ENCODE measurements at regions not wholly inside any gene's neighbourhood (a gene's known extent, or its start where the extent isn't known, plus 50 kb on each side); places are given as distances from the start of the nearest gene placed in this dataset.

GRCh38 chr10:63068246-63068645 lies 64.9 kb upstream of the NRBF2 start (continued):
- TF ChIP-seq REST (IDR thresholded peaks at IDR 0.05; ENCODE audit: low read depth): no peak
- TF ChIP-seq TCF7L2 (IDR thresholded peaks at IDR 0.05; ENCODE audit: borderline replicate concordance, extremely low read depth, insufficient read depth, insufficient read length): no peak
- no peak for TF ChIP-seq ATF3 (IDR thresholded peaks at IDR 0.05)
- TF ChIP-seq POLR2AphosphoS5 (IDR thresholded peaks at IDR 0.05; ENCODE audit: low read depth, low read length): no peak
- no peak for TF ChIP-seq EZH2phosphoT487 (IDR thresholded peaks at IDR 0.05; ENCODE audit: borderline replicate concordance)
- no peak for TF ChIP-seq CBX3 (IDR thresholded peaks at IDR 0.05; ENCODE audit: low read depth)
- no peak for TF ChIP-seq YY1 (IDR thresholded peaks at IDR 0.05; ENCODE audit: extremely low read depth, insufficient replicate concordance, low read depth, low read length)

DNA sequence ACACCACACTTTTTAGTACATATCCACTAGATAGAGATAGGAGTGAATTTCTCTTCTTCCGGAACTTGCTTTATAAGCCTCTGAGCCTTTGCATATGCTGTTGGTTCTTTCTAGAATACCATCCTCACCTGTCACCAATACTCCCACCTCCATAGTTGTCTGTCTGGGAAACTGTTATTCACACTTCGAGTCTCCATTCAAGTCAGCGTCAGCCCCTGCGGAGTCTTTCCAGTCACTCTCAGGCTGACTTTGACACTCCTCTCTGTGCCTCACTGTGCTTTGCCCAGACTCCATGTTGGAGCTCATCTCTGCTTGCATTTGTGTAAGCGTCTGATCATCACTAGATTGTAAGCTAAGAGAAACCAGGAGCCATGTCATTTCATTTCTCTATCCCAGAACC lies 66.5 kb upstream of the NRBF2 start:
- Histone ChIP-seq H3K9ac (ENCODE audit: low read length) (no peak overlapping the region), H3K27ac (ENCODE audit: low read depth, low read length) (no peak overlapping the region), H4K20me1 (ENCODE audit: insufficient read depth) (no peaks in the 10 kb centered on the region), H3K27me3 (ENCODE audit: insufficient read depth, low read length) (no peaks in the 10 kb centered on the region), H3K36me3 (ENCODE audit: control insufficient read depth in 1 of 2, insufficient read depth in 2 of 2, low read length in 2 of 2) (no peaks in the 10 kb centered on the region), H3K4me1 (ENCODE audit: control insufficient read depth in 1 of 2, insufficient read depth in 2 of 2, low read length in 2 of 2) (no peaks in the 10 kb centered on the region), H3K4me2 (ENCODE audit: low read length) (no peak overlapping the region), H3K79me2 (ENCODE audit: insufficient read depth, low read length) (no peaks in the 10 kb centered on the region), H3K9me2 (ENCODE audit: insufficient read depth) (no peaks in the 10 kb centered on the region), H3K4me3 (replicated peaks in 1 of 2; ENCODE audit: low read depth in 1 of 2, low read length in 2 of 2) (no peak overlapping the region), H2AFZ (ENCODE audit: low read depth, low read length, poor library complexity, severe bottlenecking) (no peak overlapping the region), H3K9me3 (ENCODE audit: control insufficient read depth in 1 of 2, insufficient read depth in 1 of 2, low read depth in 1 of 2, low read length in 2 of 2) (no peaks in the 10 kb centered on the region)
- intact Hi-C loops (cut with micrococcal nuclease): no loop called here
- TF ChIP-seq TCF7L2 (IDR thresholded peaks at IDR 0.05; ENCODE audit: borderline replicate concordance, extremely low read depth, insufficient read depth, insufficient read length): no peak
- TF ChIP-seq SRF (IDR thresholded peaks at IDR 0.05; ENCODE audit: low read depth): no peak
- TF ChIP-seq CTCF (IDR thresholded peaks at IDR 0.05 in 2 of 3, conservative IDR thresholded peaks at IDR 0.05 in 1 of 3; ENCODE audit: borderline replicate concordance in 1 of 3, insufficient read depth in 1 of 3, low read depth in 2 of 3, low read length in 2 of 3): no peak
- TF ChIP-seq FOSL1 (IDR thresholded peaks at IDR 0.05; ENCODE audit: low read depth): no peak
- no peak for TF ChIP-seq ZBTB33 (IDR thresholded peaks at IDR 0.05; ENCODE audit: extremely low read depth, insufficient replicate concordance, low read length)
- no peak for TF ChIP-seq EZH2 (IDR thresholded peaks at IDR 0.05)
- no peak for TF ChIP-seq CEBPB (IDR thresholded peaks at IDR 0.05; ENCODE audit: low read depth)
- TF ChIP-seq POLR2A (IDR thresholded peaks at IDR 0.05; ENCODE audit: borderline replicate concordance, extremely low read depth, insufficient read depth, insufficient read length): no peak
- TF ChIP-seq, protein P1, sequence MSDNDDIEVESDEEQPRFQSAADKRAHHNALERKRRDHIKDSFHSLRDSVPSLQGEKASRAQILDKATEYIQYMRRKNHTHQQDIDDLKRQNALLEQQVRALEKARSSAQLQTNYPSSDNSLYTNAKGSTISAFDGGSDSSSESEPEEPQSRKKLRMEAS (IDR thresholded peaks at IDR 0.05): no peak
- no peak for TF ChIP-seq EGR1 (IDR thresholded peaks at IDR 0.05; ENCODE audit: low read depth)
- no peak for TF ChIP-seq SP1 (IDR thresholded peaks at IDR 0.05; ENCODE audit: low read depth)
- TF ChIP-seq ZNF274 (IDR thresholded peaks at IDR 0.05; ENCODE audit: low read depth, low read length): no peak
- TF ChIP-seq CBX3 (IDR thresholded peaks at IDR 0.05; ENCODE audit: low read depth): no peak
- no peak for TF ChIP-seq EZH2phosphoT487 (IDR thresholded peaks at IDR 0.05; ENCODE audit: borderline replicate concordance)
- TF ChIP-seq YY1 (IDR thresholded peaks at IDR 0.05; ENCODE audit: extremely low read depth, insufficient replicate concordance, low read depth, low read length): no peak
- no TSS peak for BruUV-seq (replicated peaks)
- ATAC-seq (no peak), DNase-seq (ENCODE audit: low read depth, low spot score) (no peak)
- ChIA-PET CTCF (no interaction called here), POLR2A (no interaction called here), RAD21 (ENCODE audit: low non-redundant PET in 1 of 2, low total read pairs in 2 of 2, uncharacterized antibody in 2 of 2, unreplicated experiment in 2 of 2) (no interaction called here)

Data from HCT116 (cell line).